ENCODE measurements at regions not wholly inside any gene's neighbourhood (a gene's known extent, or its start where the extent isn't known, plus 50 kb on each side); places are given as distances from the start of the nearest gene placed in this dataset.

DNA sequence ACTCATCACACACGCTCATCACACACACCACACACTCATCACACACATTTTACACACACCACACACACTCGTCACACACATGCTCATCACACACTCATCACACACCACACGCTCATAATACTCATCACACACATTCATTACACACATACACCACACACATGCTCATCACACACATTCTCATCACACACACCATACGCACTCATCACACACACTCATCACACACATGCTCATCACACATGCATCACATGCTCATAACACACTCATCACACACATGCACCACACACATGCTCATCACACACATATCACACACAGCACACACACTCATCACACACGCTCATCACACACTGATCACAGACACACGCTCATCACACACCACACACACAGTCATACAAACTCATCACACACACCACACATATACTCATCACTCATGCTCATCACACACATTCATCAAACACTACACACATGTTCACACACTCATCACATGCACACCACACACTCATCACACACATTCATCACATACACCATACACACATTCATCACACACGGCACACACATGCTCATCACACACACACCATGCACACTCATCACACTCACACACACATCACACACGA is 247.1 kb upstream of the SGCG start:
- H3K4me3 ChIP-seq (ENCODE audit: low read depth, poor library complexity, severe bottlenecking): no peak overlapping the region
- 81 to 94% methylated on average over 8 of the region's 8 CpGs for WGBS, 2 donors
- no peak for DNase-seq (ENCODE audit: low spot score in 2 of 2)
- intact Hi-C loops (cut with DNase I; ENCODE audit: low total_unique reads): no loop called here
- no peak for TF ChIP-seq POLR2A (IDR thresholded peaks at IDR 0.05)
- TF ChIP-seq, protein P1, sequence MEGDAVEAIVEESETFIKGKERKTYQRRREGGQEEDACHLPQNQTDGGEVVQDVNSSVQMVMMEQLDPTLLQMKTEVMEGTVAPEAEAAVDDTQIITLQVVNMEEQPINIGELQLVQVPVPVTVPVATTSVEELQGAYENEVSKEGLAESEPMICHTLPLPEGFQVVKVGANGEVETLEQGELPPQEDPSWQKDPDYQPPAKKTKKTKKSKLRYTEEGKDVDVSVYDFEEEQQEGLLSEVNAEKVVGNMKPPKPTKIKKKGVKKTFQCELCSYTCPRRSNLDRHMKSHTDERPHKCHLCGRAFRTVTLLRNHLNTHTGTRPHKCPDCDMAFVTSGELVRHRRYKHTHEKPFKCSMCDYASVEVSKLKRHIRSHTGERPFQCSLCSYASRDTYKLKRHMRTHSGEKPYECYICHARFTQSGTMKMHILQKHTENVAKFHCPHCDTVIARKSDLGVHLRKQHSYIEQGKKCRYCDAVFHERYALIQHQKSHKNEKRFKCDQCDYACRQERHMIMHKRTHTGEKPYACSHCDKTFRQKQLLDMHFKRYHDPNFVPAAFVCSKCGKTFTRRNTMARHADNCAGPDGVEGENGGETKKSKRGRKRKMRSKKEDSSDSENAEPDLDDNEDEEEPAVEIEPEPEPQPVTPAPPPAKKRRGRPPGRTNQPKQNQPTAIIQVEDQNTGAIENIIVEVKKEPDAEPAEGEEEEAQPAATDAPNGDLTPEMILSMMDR (IDR thresholded peaks at IDR 0.05): no peak

DNA sequence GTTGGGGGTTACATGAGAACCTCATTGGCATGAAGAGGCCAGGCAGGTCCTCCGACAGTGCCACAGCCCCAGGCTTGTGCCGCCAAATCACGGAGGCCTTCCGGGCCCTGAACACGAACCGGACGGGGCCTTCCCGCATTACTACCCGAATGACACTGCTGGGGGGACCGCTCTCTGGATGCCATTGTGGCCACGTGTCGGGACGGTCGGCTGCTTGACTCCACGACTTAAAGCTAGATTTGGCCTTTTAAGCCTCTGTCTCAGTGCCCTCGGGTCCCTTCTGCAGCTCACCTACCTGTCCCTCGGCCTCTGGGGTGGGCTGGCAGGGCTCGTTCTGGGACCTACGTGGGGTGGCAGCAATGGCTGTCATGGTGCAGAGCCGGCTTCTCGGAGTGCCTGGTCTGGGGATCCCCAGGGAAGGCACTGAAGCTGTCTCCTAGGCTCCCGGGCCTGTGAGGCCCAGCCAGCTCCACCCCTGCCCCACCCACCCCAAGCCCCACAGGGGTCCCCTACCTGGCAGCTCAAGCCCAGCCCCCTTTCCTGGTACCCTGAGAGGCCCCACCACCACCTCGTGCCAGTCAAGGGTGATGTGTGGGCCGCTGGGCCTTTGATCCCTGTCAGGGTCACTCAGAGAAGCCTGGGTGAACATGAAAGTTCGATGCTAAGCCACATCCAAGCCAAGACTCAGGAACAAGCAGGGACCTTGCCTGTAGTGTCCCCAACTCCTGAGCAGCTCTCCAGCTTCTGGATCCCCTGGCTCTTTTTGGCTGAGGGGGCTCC is 245.8 kb upstream of the SGCG start:
- 90 to 91% methylated on average over 22 to 24 of the region's 25 CpGs for WGBS, 2 donors
- intact Hi-C loops (cut with DNase I; ENCODE audit: low total_unique reads): no loop called here
- DNase-seq (ENCODE audit: low spot score in 2 of 2): no peak
- no peak overlapping the region for H3K4me3 ChIP-seq (ENCODE audit: low read depth, poor library complexity, severe bottlenecking)
- TF ChIP-seq, protein P1 (IDR thresholded peaks at IDR 0.05): no peak
- TF ChIP-seq POLR2A (IDR thresholded peaks at IDR 0.05): no peak

DNA sequence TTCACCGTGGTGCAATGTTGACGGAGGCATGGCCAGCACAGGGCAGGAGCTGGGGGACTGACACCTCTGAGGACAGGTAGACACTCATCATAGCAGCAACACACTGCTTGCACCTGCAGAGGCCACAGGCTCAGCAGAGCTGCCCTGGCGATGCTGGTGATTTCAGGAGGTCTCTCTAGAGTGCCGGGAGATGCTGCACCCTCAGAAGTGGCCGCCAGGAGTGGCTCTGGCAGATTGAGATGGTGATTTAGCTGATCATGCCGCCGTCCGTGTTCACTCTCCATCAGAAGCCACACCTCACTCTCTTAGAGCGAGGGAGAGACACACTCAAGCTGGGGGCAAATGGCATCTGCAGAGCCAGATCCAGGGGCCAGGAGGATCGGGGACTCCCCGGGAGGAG is 244.6 kb upstream of the SGCG start:
- TF ChIP-seq, protein P1 (IDR thresholded peaks at IDR 0.05): no peak
- no peak for TF ChIP-seq POLR2A (IDR thresholded peaks at IDR 0.05)
- intact Hi-C loops (cut with DNase I; ENCODE audit: low total_unique reads): no loop called here
- WGBS, 2 donors: 76 to 84% methylated on average over 8 to 11 of the region's 11 CpGs
- no peak overlapping the region for H3K4me3 ChIP-seq (ENCODE audit: low read depth, poor library complexity, severe bottlenecking)
- DNase-seq (ENCODE audit: low spot score in 2 of 2): no peak

DNA sequence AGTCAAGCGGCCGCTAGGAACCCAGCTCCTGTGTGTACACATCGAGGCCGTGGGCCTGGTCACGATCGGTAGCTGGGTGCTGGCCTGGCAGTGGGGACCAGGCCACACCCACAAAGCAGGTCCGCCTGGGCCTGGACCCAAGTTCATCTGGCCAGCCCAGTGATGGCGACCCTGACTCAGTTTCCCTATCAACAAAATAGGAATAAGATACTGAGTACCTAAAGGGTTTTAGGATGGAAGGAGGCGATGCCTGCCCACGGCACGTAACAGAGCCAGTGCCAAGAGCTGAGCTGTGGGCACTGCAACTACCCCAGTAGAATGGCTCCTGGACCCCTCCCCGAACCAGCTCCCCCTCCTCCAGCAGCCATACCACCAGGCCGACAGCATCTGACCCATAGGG is 243.5 kb upstream of the SGCG start:
- DNase-seq (ENCODE audit: low spot score in 2 of 2): no peak
- intact Hi-C loops (cut with DNase I; ENCODE audit: low total_unique reads): no loop called here
- TF ChIP-seq, protein P1 (IDR thresholded peaks at IDR 0.05): no peak
- TF ChIP-seq POLR2A (IDR thresholded peaks at IDR 0.05): no peak
- no peak overlapping the region for H3K4me3 ChIP-seq (ENCODE audit: low read depth, poor library complexity, severe bottlenecking)
- 92 to 97% methylated on average over 13 of the region's 13 CpGs for WGBS, 2 donors

DNA sequence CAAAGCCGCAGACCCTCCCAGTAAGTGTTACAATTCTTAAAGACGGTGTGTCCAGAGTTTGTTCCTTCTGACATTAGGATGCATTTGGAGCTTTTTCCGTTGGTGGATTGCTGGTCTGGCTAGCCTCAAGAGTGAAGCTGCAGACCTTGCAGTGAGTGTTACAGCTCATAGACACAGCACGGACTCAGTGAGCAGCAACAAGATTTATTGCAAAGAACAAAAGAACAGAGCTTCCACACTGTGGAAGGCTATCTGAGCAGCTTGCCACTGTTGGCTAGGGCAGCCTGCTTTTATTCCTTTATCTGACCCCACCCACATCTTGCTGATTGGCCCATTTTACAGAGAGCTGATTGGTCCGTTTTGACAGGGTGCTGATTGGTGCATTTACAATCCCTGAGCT is 242.8 kb upstream of the SGCG start:
- 89 to 91% methylated on average over 5 of the region's 5 CpGs for WGBS, 2 donors
- intact Hi-C loops (cut with DNase I; ENCODE audit: low total_unique reads): no loop called here
- TF ChIP-seq, protein P1 (IDR thresholded peaks at IDR 0.05): no peak
- no peak for TF ChIP-seq POLR2A (IDR thresholded peaks at IDR 0.05)

More for the DNA sequence above, 242.8 kb upstream of the SGCG start:
- H3K4me3 ChIP-seq (ENCODE audit: low read depth, poor library complexity, severe bottlenecking): no peak overlapping the region
- no peak for DNase-seq (ENCODE audit: low spot score in 2 of 2)

Data from lower leg skin (tissue), 4 donors.